ENCODE measurements at regions not wholly inside any gene's neighbourhood (a gene's known extent, or its start where the extent isn't known, plus 50 kb on each side); places are given as distances from the start of the nearest gene placed in this dataset.

DNA sequence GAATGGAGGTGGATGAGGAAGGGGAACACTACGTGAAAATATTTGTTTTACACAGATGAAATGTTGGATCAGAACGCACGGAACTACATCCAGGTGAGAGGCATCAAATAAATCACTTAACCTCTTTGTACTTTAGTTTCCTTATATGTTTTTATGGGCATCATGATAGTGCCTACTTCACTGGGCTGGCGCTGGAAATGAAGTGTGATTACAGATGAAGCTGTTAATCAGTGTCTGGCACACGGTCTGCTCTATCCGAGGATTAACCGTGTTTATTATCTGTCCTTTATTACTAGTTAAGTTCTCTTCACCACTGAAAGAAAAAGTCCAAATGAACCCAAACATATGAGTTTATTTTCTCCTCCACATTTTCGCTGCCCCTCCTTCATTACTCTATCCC is 96.0 kb upstream of the TRABD2B start (continued):
- TF ChIP-seq ZNF274 (IDR thresholded peaks at IDR 0.05; ENCODE audit: low read length): no peak
- no peak for TF ChIP-seq ZNF274 (tag by site-specific recombination; IDR thresholded peaks at IDR 0.05; ENCODE audit: borderline replicate concordance)
- TF ChIP-seq ZNF560 (tag by site-specific recombination; IDR thresholded peaks at IDR 0.05; ENCODE audit: borderline replicate concordance): no peak
- no peak for TF ChIP-seq BCL11A (tag by site-specific recombination; IDR thresholded peaks at IDR 0.05; ENCODE audit: low read depth)
- TF ChIP-seq, protein P1, sequence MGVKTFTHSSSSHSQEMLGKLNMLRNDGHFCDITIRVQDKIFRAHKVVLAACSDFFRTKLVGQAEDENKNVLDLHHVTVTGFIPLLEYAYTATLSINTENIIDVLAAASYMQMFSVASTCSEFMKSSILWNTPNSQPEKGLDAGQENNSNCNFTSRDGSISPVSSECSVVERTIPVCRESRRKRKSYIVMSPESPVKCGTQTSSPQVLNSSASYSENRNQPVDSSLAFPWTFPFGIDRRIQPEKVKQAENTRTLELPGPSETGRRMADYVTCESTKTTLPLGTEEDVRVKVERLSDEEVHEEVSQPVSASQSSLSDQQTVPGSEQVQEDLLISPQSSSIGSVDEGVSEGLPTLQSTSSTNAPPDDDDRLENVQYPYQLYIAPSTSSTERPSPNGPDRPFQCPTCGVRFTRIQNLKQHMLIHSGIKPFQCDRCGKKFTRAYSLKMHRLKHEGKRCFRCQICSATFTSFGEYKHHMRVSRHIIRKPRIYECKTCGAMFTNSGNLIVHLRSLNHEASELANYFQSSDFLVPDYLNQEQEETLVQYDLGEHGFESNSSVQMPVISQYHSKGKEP (tag by site-specific recombination; IDR thresholded peaks at IDR 0.05): no peak
- TF ChIP-seq MEIS1 (CRISPR knock-in tag; IDR thresholded peaks at IDR 0.05; ENCODE audit: borderline replicate concordance): no peak
- no peak for TF ChIP-seq ZNF335 (tag by site-specific recombination; conservative IDR thresholded peaks at IDR 0.05)

DNA sequence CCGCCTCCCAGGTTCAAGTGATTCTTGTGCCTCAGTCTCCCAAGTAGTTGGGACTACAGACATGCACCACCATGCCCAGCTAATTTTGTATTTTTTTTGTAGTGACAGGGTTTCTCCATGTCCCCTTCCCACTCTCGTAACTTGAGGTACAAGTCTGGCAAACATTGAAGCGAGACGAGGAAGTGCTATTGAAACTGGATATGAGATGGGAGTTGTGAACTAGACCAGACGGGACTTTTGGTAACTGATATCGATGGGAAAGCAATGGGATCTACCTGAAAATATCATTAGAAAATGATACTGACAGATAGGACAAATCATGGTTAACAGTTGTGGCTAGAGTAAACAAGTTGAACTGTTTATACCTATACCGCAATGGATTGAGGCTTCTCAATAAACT is 95.2 kb upstream of the TRABD2B start:
- TF ChIP-seq ZNF202 (tag by site-specific recombination; IDR thresholded peaks at IDR 0.05; ENCODE audit: borderline replicate concordance): no peak
- TF ChIP-seq ZNF394 (tag by site-specific recombination; IDR thresholded peaks at IDR 0.05; ENCODE audit: borderline replicate concordance): no peak
- TF ChIP-seq SALL2 (tag by site-specific recombination; IDR thresholded peaks at IDR 0.05; ENCODE audit: borderline replicate concordance): no peak
- TF ChIP-seq, protein P2, sequence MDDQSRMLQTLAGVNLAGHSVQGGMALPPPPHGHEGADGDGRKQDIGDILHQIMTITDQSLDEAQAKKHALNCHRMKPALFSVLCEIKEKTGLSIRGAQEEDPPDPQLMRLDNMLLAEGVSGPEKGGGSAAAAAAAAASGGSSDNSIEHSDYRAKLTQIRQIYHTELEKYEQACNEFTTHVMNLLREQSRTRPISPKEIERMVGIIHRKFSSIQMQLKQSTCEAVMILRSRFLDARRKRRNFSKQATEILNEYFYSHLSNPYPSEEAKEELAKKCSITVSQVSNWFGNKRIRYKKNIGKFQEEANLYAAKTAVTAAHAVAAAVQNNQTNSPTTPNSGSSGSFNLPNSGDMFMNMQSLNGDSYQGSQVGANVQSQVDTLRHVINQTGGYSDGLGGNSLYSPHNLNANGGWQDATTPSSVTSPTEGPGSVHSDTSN (CRISPR knock-in tag; IDR thresholded peaks at IDR 0.05): no peak
- TF ChIP-seq, protein P3, sequence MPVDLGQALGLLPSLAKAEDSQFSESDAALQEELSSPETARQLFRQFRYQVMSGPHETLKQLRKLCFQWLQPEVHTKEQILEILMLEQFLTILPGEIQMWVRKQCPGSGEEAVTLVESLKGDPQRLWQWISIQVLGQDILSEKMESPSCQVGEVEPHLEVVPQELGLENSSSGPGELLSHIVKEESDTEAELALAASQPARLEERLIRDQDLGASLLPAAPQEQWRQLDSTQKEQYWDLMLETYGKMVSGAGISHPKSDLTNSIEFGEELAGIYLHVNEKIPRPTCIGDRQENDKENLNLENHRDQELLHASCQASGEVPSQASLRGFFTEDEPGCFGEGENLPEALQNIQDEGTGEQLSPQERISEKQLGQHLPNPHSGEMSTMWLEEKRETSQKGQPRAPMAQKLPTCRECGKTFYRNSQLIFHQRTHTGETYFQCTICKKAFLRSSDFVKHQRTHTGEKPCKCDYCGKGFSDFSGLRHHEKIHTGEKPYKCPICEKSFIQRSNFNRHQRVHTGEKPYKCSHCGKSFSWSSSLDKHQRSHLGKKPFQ (tag by site-specific recombination; IDR thresholded peaks at IDR 0.05): no peak
- TF ChIP-seq ZNF664 (tag by site-specific recombination; IDR thresholded peaks at IDR 0.05): no peak
- no peak for TF ChIP-seq SETDB1 (IDR thresholded peaks at IDR 0.05; ENCODE audit: insufficient read length, low read length)
- TF ChIP-seq, protein P4, sequence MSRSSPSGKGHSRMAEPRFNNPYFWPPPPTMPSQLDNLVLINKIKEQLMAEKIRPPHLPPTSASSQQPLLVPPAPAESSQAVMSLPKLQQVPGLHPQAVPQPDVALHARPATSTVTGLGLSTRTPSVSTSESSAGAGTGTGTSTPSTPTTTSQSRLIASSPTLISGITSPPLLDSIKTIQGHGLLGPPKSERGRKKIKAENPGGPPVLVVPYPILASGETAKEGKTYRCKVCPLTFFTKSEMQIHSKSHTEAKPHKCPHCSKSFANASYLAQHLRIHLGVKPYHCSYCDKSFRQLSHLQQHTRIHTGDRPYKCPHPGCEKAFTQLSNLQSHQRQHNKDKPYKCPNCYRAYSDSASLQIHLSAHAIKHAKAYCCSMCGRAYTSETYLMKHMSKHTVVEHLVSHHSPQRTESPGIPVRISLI (tag by site-specific recombination; IDR thresholded peaks at IDR 0.05): no peak
- TF ChIP-seq, protein P5, sequence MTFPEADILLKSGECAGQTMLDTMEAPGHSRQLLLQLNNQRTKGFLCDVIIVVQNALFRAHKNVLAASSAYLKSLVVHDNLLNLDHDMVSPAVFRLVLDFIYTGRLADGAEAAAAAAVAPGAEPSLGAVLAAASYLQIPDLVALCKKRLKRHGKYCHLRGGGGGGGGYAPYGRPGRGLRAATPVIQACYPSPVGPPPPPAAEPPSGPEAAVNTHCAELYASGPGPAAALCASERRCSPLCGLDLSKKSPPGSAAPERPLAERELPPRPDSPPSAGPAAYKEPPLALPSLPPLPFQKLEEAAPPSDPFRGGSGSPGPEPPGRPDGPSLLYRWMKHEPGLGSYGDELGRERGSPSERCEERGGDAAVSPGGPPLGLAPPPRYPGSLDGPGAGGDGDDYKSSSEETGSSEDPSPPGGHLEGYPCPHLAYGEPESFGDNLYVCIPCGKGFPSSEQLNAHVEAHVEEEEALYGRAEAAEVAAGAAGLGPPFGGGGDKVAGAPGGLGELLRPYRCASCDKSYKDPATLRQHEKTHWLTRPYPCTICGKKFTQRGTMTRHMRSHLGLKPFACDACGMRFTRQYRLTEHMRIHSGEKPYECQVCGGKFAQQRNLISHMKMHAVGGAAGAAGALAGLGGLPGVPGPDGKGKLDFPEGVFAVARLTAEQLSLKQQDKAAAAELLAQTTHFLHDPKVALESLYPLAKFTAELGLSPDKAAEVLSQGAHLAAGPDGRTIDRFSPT (tag by site-specific recombination; IDR thresholded peaks at IDR 0.05): no peak
- TF ChIP-seq, protein P6, sequence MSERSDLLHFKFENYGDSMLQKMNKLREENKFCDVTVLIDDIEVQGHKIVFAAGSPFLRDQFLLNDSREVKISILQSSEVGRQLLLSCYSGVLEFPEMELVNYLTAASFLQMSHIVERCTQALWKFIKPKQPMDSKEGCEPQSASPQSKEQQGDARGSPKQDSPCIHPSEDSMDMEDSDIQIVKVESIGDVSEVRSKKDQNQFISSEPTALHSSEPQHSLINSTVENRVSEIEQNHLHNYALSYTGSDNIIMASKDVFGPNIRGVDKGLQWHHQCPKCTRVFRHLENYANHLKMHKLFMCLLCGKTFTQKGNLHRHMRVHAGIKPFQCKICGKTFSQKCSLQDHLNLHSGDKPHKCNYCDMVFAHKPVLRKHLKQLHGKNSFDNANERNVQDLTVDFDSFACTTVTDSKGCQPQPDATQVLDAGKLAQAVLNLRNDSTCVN (tag by site-specific recombination; optimal IDR thresholded peaks at IDR 0.05): no peak
- no peaks in the 10 kb centered on the region for H3K36me3 ChIP-seq (ENCODE audit: control insufficient read depth in 2 of 2, insufficient read depth in 1 of 2, low read length in 2 of 2)
- H3K9me3 ChIP-seq (ENCODE audit: control insufficient read depth, insufficient read depth, low read depth, low read length): no peaks in the 10 kb centered on the region
- H3K4me1 ChIP-seq (ENCODE audit: control insufficient read depth, insufficient read depth, low read length): no peaks in the 10 kb centered on the region
- ChIA-PET POLR2A (no interaction called here), CTCF (interaction anchor here (0.5 to 2.8 kb wide), 7 partner anchors 11 to 438 kb away, joined by 3 to 18 read pairs (median 4); no protein-coding TSS in a partner anchor)
- H3K4me3 ChIP-seq (ENCODE audit: low read depth, low read length): no peak overlapping the region
- no peak overlapping the region for H3K27ac ChIP-seq (ENCODE audit: extremely low read depth, low read depth, low read length)

Data from HEK293 (cell line).